ENCODE measurements at regions not wholly inside any gene's neighbourhood (a gene's known extent, or its start where the extent isn't known, plus 50 kb on each side); places are given as distances from the start of the nearest gene placed in this dataset.

GRCh38 chr15:62428851-62429598, 263.9 kb upstream of the C2CD4B start:
- BruUV-seq (replicated peaks): no TSS peak
- TF ChIP-seq CTCF (IDR thresholded peaks at IDR 0.05; ENCODE audit: unreplicated experiment): no peak
- POLR2A ChIA-PET: no interaction called here

GRCh38 chr15:62430056-62430455, 265.0 kb upstream of the C2CD4B start:
- Mint-ChIP-seq H3K4me1 (ENCODE audit: insufficient read depth, unreplicated experiment) (no peaks in the 10 kb centered on the region), H3K27me3 (ENCODE audit: insufficient read depth, unreplicated experiment) (no peaks in the 10 kb centered on the region), H3K36me3 (ENCODE audit: insufficient read depth, unreplicated experiment) (no peaks in the 10 kb centered on the region), H3K27ac (ENCODE audit: low read depth, unreplicated experiment) (no peak overlapping the region), H3K4me3 (ENCODE audit: unreplicated experiment) (no peak overlapping the region), H3K9me3 (ENCODE audit: unreplicated experiment) (no peaks in the 10 kb centered on the region)
- CTCF ChIA-PET: no interaction called here
- BruUV-seq (replicated peaks): no TSS peak
- POLR2A ChIA-PET: no interaction called here
- intact Hi-C loops (cut with micrococcal nuclease): no loop called here
- no peak for TF ChIP-seq CTCF (IDR thresholded peaks at IDR 0.05; ENCODE audit: unreplicated experiment)
- DNase-seq (ENCODE audit: unreplicated experiment): no peak

More at GRCh38 chr15:62428851-62429598, 263.9 kb upstream of the C2CD4B start:
- no peak for DNase-seq (ENCODE audit: unreplicated experiment)
- Mint-ChIP-seq H3K9me3 (ENCODE audit: unreplicated experiment) (no peaks in the 10 kb centered on the region), H3K4me3 (ENCODE audit: unreplicated experiment) (no peak overlapping the region), H3K4me1 (ENCODE audit: insufficient read depth, unreplicated experiment) (no peaks in the 10 kb centered on the region), H3K27ac (ENCODE audit: low read depth, unreplicated experiment) (no peak overlapping the region), H3K27me3 (ENCODE audit: insufficient read depth, unreplicated experiment) (no peaks in the 10 kb centered on the region), H3K36me3 (ENCODE audit: insufficient read depth, unreplicated experiment) (no peaks in the 10 kb centered on the region)
- intact Hi-C loops (cut with micrococcal nuclease): no loop called here
- CTCF ChIA-PET: no interaction called here

DNA sequence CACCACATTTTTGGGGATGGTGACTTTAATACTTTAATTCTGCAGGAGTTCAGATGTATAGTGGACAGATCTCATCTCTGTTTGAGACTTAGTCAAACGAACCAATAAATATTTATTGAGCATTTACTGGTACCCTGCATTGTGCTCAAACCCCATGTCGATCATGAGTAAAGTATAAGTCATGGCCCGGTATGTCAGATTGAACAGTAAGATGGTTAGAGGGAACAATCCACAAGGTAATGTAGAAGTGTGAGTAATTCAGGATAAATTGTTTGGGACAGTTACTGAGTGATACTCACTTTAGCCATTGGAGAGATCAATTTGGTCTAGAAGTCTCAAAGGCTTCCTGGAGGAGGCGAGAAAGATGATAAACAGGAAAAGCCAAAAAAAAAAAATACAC, 265.5 kb upstream of the C2CD4B start:
- no peaks in the 10 kb centered on the region for H3K27me3 Mint-ChIP-seq (ENCODE audit: insufficient read depth, unreplicated experiment)
- no peak overlapping the region for H3K27ac Mint-ChIP-seq (ENCODE audit: low read depth, unreplicated experiment)
- intact Hi-C loops (cut with micrococcal nuclease): no loop called here
- no peaks in the 10 kb centered on the region for H3K36me3 Mint-ChIP-seq (ENCODE audit: insufficient read depth, unreplicated experiment)
- H3K4me3 Mint-ChIP-seq (ENCODE audit: unreplicated experiment): no peak overlapping the region
- H3K4me1 Mint-ChIP-seq (ENCODE audit: insufficient read depth, unreplicated experiment): no peaks in the 10 kb centered on the region
- no peaks in the 10 kb centered on the region for H3K9me3 Mint-ChIP-seq (ENCODE audit: unreplicated experiment)
- ChIA-PET POLR2A (interaction anchor here (0.6 kb wide), 1 partner anchor 9 kb away, joined by 3 read pairs; no protein-coding TSS in a partner anchor), CTCF (no interaction called here)
- no peak for TF ChIP-seq CTCF (IDR thresholded peaks at IDR 0.05; ENCODE audit: unreplicated experiment)
- no TSS peak for BruUV-seq (replicated peaks)
- DNase-seq (ENCODE audit: unreplicated experiment): no peak

DNA sequence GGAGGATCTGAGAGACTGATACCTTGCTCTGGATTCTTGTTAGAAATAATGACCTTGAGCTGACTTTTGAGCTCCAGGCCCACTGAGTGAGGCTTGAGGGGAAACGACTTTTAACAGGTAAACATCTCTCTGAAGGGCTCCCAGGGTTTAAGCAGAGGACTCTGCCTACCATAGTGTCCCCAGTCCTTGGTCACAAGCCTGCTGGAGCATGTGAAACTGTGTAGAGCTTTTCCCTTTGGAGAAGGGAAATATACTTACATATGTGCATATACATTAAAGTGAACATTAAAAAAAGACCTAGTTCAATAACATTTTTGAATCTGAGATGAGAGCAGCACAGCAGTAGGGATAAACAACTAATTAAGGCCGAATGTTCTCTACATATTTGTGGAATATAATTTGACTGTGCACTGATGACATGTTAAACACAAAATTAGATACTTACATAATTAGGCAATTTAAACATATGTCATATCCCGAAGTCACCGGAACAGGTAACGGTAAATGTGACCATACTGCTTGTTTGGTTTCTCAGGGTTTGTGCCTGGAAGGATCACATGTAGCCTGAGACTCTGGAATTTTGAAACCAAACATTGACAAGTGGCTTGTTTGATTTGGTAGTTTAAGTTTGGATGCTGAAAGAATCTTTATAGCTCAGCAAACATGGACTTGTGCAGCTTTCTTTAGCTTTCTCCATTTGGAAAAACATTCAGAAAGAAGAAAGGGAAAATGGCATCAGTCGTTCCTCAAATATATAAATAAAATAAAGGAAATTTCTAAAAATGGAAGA, 266.1 kb upstream of the C2CD4B start:
- CTCF ChIA-PET: interaction anchor here (1.1 kb wide), 1 partner anchor 311 kb away, joined by 4 read pairs; no protein-coding TSS in a partner anchor
- DNase-seq (ENCODE audit: unreplicated experiment): no peak
- H3K36me3 Mint-ChIP-seq (ENCODE audit: insufficient read depth, unreplicated experiment): no peaks in the 10 kb centered on the region
- POLR2A ChIA-PET: interaction anchor here (0.6 kb wide), 2 partner anchors 9 to 35 kb away, joined by 3 read pairs; no protein-coding TSS in a partner anchor
- no peak for TF ChIP-seq CTCF (IDR thresholded peaks at IDR 0.05; ENCODE audit: unreplicated experiment)
- no peak overlapping the region for H3K4me3 Mint-ChIP-seq (ENCODE audit: unreplicated experiment)
- BruUV-seq (replicated peaks): no TSS peak
- H3K9me3 Mint-ChIP-seq (ENCODE audit: unreplicated experiment): peaks cover 6% of the 10 kb centered on the region
- no peaks in the 10 kb centered on the region for H3K27me3 Mint-ChIP-seq (ENCODE audit: insufficient read depth, unreplicated experiment)
- intact Hi-C loops (cut with micrococcal nuclease): no loop called here
- H3K4me1 Mint-ChIP-seq (ENCODE audit: insufficient read depth, unreplicated experiment): no peaks in the 10 kb centered on the region
- H3K27ac Mint-ChIP-seq (ENCODE audit: low read depth, unreplicated experiment): no peak overlapping the region
